Mesendoderm (in vitro differentiated cells): ENCODE measurements at regions not wholly inside any gene's neighbourhood (a gene's known extent, or its start where the extent isn't known, plus 50 kb on each side); places are given as distances from the start of the nearest gene placed in this dataset.

ENCODE experiments used
- DNase-seq: peaks from one replicate; pipeline ENCODE4 v3.0.0; 2013
- H2AK5ac ChIP-seq: 2 replicates; pipeline ENCODE4 v1.6.1; 2013; ENCODE audit warnings: low read length, inconsistent platforms
- H2BK120ac ChIP-seq: 2 replicates; pipeline ENCODE4 v1.6.1; 2013; ENCODE audit warnings: low read depth, mild to moderate bottlenecking, low read length, moderate library complexity, mixed read lengths
- H2BK15ac ChIP-seq: replicated peaks from 2 replicates; pipeline ENCODE4 v1.6.1; 2013; ENCODE audit warnings: low read depth, mild to moderate bottlenecking, moderate library complexity
- H2BK5ac ChIP-seq: 2 replicates; pipeline ENCODE4 v1.6.1; 2013; ENCODE audit warnings: low read length, inconsistent platforms
- H3K18ac ChIP-seq: 2 replicates; pipeline ENCODE4 v1.6.1; 2013; ENCODE audit warnings: mild to moderate bottlenecking, low read length, mixed read lengths
- H3K23ac ChIP-seq: one replicate; pipeline ENCODE4 v1.6.1; 2013; ENCODE audit warnings: low read length
- H3K27ac ChIP-seq: 2 replicates; pipeline ENCODE4 v1.5.1; 2013; ENCODE audit warnings: low read depth, mild to moderate bottlenecking, inconsistent platforms, low read length, moderate library complexity
- H3K27me3 ChIP-seq: 2 replicates; pipeline ENCODE4 v1.6.1; 2013; ENCODE audit warnings: low read length, control low read depth, mild to moderate bottlenecking, inconsistent platforms; ENCODE audit not compliant: insufficient read depth, poor library complexity
- H3K36me3 ChIP-seq: 2 replicates; pipeline ENCODE4 v1.6.1; 2013; ENCODE audit warnings: low read length, inconsistent platforms; ENCODE audit not compliant: control insufficient read depth, insufficient read depth
- H3K4ac ChIP-seq: one replicate; pipeline ENCODE4 v1.6.1; 2013; ENCODE audit warnings: low read depth, mild to moderate bottlenecking, low read length, moderate library complexity
- H3K4me1 ChIP-seq: 2 replicates; pipeline ENCODE4 v1.6.1; 2013; ENCODE audit warnings: low read depth, low read length, inconsistent platforms; ENCODE audit not compliant: control insufficient read depth
- H3K4me2 ChIP-seq: 2 replicates; pipeline ENCODE4 v1.6.1; 2013; ENCODE audit warnings: low read length
- H3K4me3 ChIP-seq: 2 replicates; pipeline ENCODE4 v1.5.1; 2013; ENCODE audit warnings: mild to moderate bottlenecking, low read length
- H3K56ac ChIP-seq: one replicate; pipeline ENCODE4 v1.6.1; 2013; ENCODE audit warnings: low read length
- H3K79me1 ChIP-seq: 2 replicates; pipeline ENCODE4 v1.6.1; 2013; ENCODE audit warnings: low read length, inconsistent platforms
- H3K79me2 ChIP-seq: 2 replicates; pipeline ENCODE4 v1.6.1; 2013; ENCODE audit warnings: mild to moderate bottlenecking, low read length; ENCODE audit not compliant: control insufficient read depth, insufficient read depth
- H3K9ac ChIP-seq: 2 replicates; pipeline ENCODE4 v1.6.1; 2013; ENCODE audit warnings: low read length, inconsistent platforms
- H4K5ac ChIP-seq: one replicate; pipeline ENCODE4 v1.6.1; 2013; ENCODE audit warnings: low read length
- H4K8ac ChIP-seq: one replicate; pipeline ENCODE4 v1.6.1; 2013; ENCODE audit warnings: low read depth, mild to moderate bottlenecking, control low read depth, low read length, moderate library complexity
- WGBS: extraction: QIAGEN DNeasy Blood & Tissue Kit; methylation state at CpG from one replicate; pipeline ENCODE4 v1.1.7; 2013; ENCODE audit warnings: low lambda C conversion rate, missing lambda C conversion rate; ENCODE audit not compliant: insufficient coverage; ENCODE audit errors: extremely low coverage; 5-methylcytosine and 5-hydroxymethylcytosine counted together

GRCh38 chr13:34620074-34620850 is 321.8 kb upstream of the NBEA start:
- H2BK5ac ChIP-seq = no peak overlapping the region
- DNase-seq = no peak
- H3K4me2 ChIP-seq = no peak overlapping the region
- no peak overlapping the region for H3K23ac ChIP-seq
- H3K79me1 ChIP-seq = no peaks in the 10 kb centered on the region
- H3K4me3 ChIP-seq = no peak overlapping the region
- H2BK120ac ChIP-seq = no peak overlapping the region
- no peak overlapping the region for H2AK5ac ChIP-seq
- H3K9ac ChIP-seq = no peak overlapping the region
- no peak overlapping the region for H4K8ac ChIP-seq
- no CpG with 5 or more reads among the region's 7 CpGs for WGBS
- no peak overlapping the region for H3K4ac ChIP-seq
- no peaks in the 10 kb centered on the region for H3K36me3 ChIP-seq
- peaks cover 1% of the 10 kb centered on the region for H3K4me1 ChIP-seq
- no peak overlapping the region for H3K56ac ChIP-seq
- H3K27me3 ChIP-seq = no peaks in the 10 kb centered on the region
- H2BK15ac ChIP-seq = no peak overlapping the region
- H3K79me2 ChIP-seq = no peaks in the 10 kb centered on the region
- no peak overlapping the region for H3K18ac ChIP-seq
- H4K5ac ChIP-seq = no peak overlapping the region
- H3K27ac ChIP-seq = no peak overlapping the region

GRCh38 chr13:34620862-34621261 is 321.2 kb upstream of the NBEA start:
- H3K79me2 ChIP-seq = no peaks in the 10 kb centered on the region
- no peak overlapping the region for H4K8ac ChIP-seq
- H2BK120ac ChIP-seq = no peak overlapping the region
- no peak overlapping the region for H3K27ac ChIP-seq
- no peak overlapping the region for H3K9ac ChIP-seq
- no peaks in the 10 kb centered on the region for H3K27me3 ChIP-seq
- no peak for DNase-seq
- H2AK5ac ChIP-seq = no peak overlapping the region
- H3K36me3 ChIP-seq = no peaks in the 10 kb centered on the region
- no CpG with 5 or more reads among the region's 1 CpG for WGBS
- no peak overlapping the region for H3K18ac ChIP-seq
- H3K56ac ChIP-seq = no peak overlapping the region
- H4K5ac ChIP-seq = no peak overlapping the region
- peaks cover 1% of the 10 kb centered on the region for H3K4me1 ChIP-seq
- H2BK15ac ChIP-seq = no peak overlapping the region
- H3K4me2 ChIP-seq = no peak overlapping the region
- no peak overlapping the region for H2BK5ac ChIP-seq
- no peak overlapping the region for H3K4me3 ChIP-seq
- H3K79me1 ChIP-seq = no peaks in the 10 kb centered on the region
- no peak overlapping the region for H3K23ac ChIP-seq
- H3K4ac ChIP-seq = no peak overlapping the region

GRCh38 chr13:34623331-34623730 is 318.7 kb upstream of the NBEA start:
- no peak overlapping the region for H3K4me2 ChIP-seq
- no peak overlapping the region for H4K5ac ChIP-seq
- no peak overlapping the region for H3K27ac ChIP-seq
- DNase-seq = no peak
- H3K18ac ChIP-seq = no peak overlapping the region
- no peak overlapping the region for H4K8ac ChIP-seq
- no peaks in the 10 kb centered on the region for H3K27me3 ChIP-seq
- no peak overlapping the region for H2AK5ac ChIP-seq
- H2BK15ac ChIP-seq = no peak overlapping the region
- H3K79me2 ChIP-seq = no peaks in the 10 kb centered on the region
- H3K56ac ChIP-seq = no peak overlapping the region
- H3K9ac ChIP-seq = no peak overlapping the region
- no peak overlapping the region for H3K4me3 ChIP-seq
- H3K4ac ChIP-seq = no peak overlapping the region
- no peaks in the 10 kb centered on the region for H3K36me3 ChIP-seq
- no peak overlapping the region for H2BK5ac ChIP-seq
- H2BK120ac ChIP-seq = no peak overlapping the region
- no CpG with 5 or more reads among the region's 4 CpGs for WGBS
- H3K23ac ChIP-seq = no peak overlapping the region
- H3K79me1 ChIP-seq = no peaks in the 10 kb centered on the region
- no peaks in the 10 kb centered on the region for H3K4me1 ChIP-seq

GRCh38 chr13:34627509-34628208 is 314.4 kb upstream of the NBEA start:
- WGBS = no CpG with 5 or more reads among the region's 9 CpGs
- Histone ChIP-seq H3K4me1 (no peaks in the 10 kb centered on the region), H3K4me2 (no peak overlapping the region), H3K36me3 (no peaks in the 10 kb centered on the region), H3K79me2 (no peaks in the 10 kb centered on the region), H3K56ac (no peak overlapping the region), H4K8ac (no peak overlapping the region), H2AK5ac (no peak overlapping the region), H3K9ac (no peak overlapping the region), H3K79me1 (no peaks in the 10 kb centered on the region), H3K27ac (no peak overlapping the region), H2BK120ac (no peak overlapping the region), H3K4me3 (no peak overlapping the region), H2BK5ac (no peak overlapping the region), H3K4ac (no peak overlapping the region), H3K18ac (no peak overlapping the region), H4K5ac (no peak overlapping the region), H3K23ac (no peak overlapping the region), H2BK15ac (no peak overlapping the region), H3K27me3 (no peaks in the 10 kb centered on the region)
- peak; percentile 60 for DNase-seq

- no peaks in the 10 kb centered on the region for H3K79me1 ChIP-seq
- H3K18ac ChIP-seq = no peak overlapping the region
- no peaks in the 10 kb centered on the region for H3K79me2 ChIP-seq
- no peak overlapping the region for H3K4me3 ChIP-seq
- no peak for DNase-seq
- no peak overlapping the region for H3K56ac ChIP-seq
- H4K8ac ChIP-seq = no peak overlapping the region
- no peak overlapping the region for H4K5ac ChIP-seq
- H3K27me3 ChIP-seq = no peaks in the 10 kb centered on the region
- no peak overlapping the region for H2BK120ac ChIP-seq
- WGBS = no CpG with 5 or more reads among the region's 5 CpGs
- H3K4me1 ChIP-seq = no peaks in the 10 kb centered on the region
- H2BK5ac ChIP-seq = no peak overlapping the region
- H3K23ac ChIP-seq = no peak overlapping the region
- H3K36me3 ChIP-seq = no peaks in the 10 kb centered on the region
- no peak overlapping the region for H3K9ac ChIP-seq
- no peak overlapping the region for H3K4me2 ChIP-seq
- H2BK15ac ChIP-seq = no peak overlapping the region
- H2AK5ac ChIP-seq = no peak overlapping the region
- no peak overlapping the region for H3K4ac ChIP-seq
- H3K27ac ChIP-seq = no peak overlapping the region
Observed at GRCh38 chr13:34628209-34628682, 313.8 kb upstream of the NBEA start.
